ENCODE measurements at regions not wholly inside any gene's neighbourhood (a gene's known extent, or its start where the extent isn't known, plus 50 kb on each side); places are given as distances from the start of the nearest gene placed in this dataset.

DNA sequence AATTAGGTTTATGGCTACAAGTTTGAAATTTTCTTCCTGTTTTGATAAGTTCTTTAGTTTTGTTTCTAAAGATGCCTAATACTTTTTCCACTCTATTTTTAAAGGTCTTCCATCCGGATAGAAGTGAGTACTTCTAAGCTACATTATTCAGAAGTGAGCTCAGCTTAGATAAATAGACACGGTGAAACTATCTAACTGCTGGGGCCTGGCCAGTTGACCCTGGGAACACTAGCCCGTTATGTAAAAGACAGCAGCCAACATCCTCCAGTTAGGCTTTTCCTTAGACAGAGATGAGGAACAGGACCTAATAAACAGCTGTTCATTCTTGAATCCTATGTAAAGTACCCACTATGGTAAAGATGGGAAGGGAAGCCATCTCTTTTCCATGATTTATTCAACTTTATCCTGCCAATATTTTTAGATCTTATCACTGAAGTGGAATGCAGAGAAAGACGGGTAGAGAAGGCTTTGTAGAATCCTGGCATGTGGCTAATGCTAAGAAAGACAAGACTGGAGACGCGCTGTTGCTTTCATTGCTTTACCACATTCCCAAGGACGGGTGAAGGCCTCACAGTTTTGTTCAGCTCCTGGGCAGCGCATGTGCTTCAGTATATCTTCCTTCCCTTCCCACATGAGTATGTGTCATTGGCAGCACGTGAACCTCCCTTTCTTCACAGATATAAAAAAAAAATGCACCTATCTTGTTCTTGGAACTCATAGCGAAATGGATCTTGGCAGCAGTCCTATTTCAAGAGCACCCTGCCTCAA is 340.0 kb upstream of the MEOX2 start:
- no peak for TF ChIP-seq POLR2A (IDR thresholded peaks at IDR 0.05)
- TF ChIP-seq, protein P1, sequence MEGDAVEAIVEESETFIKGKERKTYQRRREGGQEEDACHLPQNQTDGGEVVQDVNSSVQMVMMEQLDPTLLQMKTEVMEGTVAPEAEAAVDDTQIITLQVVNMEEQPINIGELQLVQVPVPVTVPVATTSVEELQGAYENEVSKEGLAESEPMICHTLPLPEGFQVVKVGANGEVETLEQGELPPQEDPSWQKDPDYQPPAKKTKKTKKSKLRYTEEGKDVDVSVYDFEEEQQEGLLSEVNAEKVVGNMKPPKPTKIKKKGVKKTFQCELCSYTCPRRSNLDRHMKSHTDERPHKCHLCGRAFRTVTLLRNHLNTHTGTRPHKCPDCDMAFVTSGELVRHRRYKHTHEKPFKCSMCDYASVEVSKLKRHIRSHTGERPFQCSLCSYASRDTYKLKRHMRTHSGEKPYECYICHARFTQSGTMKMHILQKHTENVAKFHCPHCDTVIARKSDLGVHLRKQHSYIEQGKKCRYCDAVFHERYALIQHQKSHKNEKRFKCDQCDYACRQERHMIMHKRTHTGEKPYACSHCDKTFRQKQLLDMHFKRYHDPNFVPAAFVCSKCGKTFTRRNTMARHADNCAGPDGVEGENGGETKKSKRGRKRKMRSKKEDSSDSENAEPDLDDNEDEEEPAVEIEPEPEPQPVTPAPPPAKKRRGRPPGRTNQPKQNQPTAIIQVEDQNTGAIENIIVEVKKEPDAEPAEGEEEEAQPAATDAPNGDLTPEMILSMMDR (IDR thresholded peaks at IDR 0.05), result no peak
- Histone ChIP-seq H3K36me3 (no peaks in the 10 kb centered on the region), H3K27ac (peak overlapping the region in 11 of 12 donors; percentile 23 to 79 (median 68)), H3K4me3 (no peak overlapping the region), H3K9me3 (no peaks in the 10 kb centered on the region), H3K4me1 (peaks cover 0 to 64% (median 31%) of the 10 kb centered on the region in 12 donors), H3K27me3 (no peaks in the 10 kb centered on the region)
- WGBS, 4 donors, result 45 to 49% (median 48%) methylated on average over 10 of the region's 10 CpGs
- ATAC-seq (peak; percentile 77 to 93 (median 88)), DNase-seq (peak in 4 of 5 donors; percentile 33 to 61 (median 42))
- intact Hi-C loops (cut with DNase I), result no loop called here

DNA sequence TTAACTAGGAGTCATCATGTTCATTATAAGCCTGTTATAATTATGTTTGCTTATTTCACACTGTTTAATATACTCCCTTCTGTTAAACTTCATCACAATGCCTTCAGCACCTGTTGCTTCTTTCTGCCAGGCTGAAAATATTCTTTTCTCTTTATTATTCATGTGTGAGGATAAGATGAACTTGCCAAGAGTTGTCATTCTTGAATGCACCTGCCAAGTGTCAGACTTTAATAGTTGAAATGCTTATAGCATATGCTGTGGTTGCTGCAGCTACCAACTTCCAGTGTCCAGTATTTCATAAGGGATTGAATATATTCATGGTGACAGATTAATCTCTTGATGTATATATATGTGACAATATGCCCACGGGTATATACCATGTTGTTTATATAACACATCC is 339.2 kb upstream of the MEOX2 start:
- Histone ChIP-seq H3K27me3 (no peaks in the 10 kb centered on the region), H3K4me3 (no peak overlapping the region), H3K27ac (peak overlapping the region in 10 of 12 donors; percentile 49 to 79 (median 69)), H3K4me1 (peaks cover 0 to 66% (median 31%) of the 10 kb centered on the region in 12 donors), H3K9me3 (no peaks in the 10 kb centered on the region), H3K36me3 (no peaks in the 10 kb centered on the region)
- DNase-seq (no peak), ATAC-seq (no peak)
- whole genome bisulfite sequencing, 4 donors, result 16 to 49% (median 36%) methylated on average over 1 of the region's 1 CpG
- intact Hi-C loops (cut with DNase I), result no loop called here
- TF ChIP-seq, protein P1 (IDR thresholded peaks at IDR 0.05), result no peak

DNA sequence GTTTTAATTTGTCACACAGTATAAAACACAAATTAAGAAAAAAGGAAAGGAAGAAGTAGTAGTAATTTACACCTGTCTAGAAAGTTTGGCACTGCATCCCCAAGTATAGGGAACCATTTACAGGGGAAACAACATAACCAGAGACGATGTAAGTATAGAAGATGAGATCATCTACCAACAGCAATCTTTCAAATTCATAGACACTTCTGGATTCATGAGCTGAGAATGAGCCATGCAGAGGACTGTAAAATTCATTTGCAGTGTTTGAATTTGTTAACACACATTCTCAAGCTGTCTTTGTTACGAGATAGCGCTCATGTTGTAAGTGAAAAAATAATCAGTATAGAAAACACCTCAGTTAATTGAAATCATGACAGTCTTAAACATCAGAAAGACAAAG is 337.0 kb upstream of the MEOX2 start:
- ATAC-seq (no peak), DNase-seq (no peak)
- 72 to 83% (median 76%) methylated on average over 3 of the region's 3 CpGs for WGBS, 4 donors
- H3K27ac ChIP-seq, result no peak overlapping the region
- intact Hi-C loops (cut with DNase I), result no loop called here
- H3K4me3 ChIP-seq, result no peak overlapping the region
- H3K27me3 ChIP-seq, result no peaks in the 10 kb centered on the region
- TF ChIP-seq POLR2A (IDR thresholded peaks at IDR 0.05), result no peak
- no peaks in the 10 kb centered on the region for H3K9me3 ChIP-seq
- no peaks in the 10 kb centered on the region for H3K36me3 ChIP-seq
- peaks cover 0 to 61% (median 28%) of the 10 kb centered on the region in 12 donors for H3K4me1 ChIP-seq

DNA sequence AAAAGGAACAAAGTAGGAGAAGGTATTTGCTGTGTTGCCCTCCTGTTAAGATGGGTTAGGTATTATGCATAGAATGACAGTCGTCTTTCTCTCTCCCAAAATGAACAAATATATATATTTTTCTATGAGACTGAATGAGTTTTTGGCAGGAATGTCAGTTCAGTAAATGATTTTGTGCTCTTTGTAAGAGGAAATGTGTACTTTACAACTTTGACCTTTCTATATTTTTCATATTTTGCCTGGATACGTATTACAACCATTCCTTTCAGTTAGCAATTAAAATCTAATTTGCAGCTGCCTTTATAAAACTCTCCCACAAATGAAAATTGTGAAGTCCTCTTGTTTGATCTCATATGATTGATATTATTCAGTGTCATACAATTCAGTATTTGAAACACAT is 336.6 kb upstream of the MEOX2 start:
- peaks cover 0 to 56% (median 26%) of the 10 kb centered on the region in 12 donors for H3K4me1 ChIP-seq
- TF ChIP-seq, protein P1 (IDR thresholded peaks at IDR 0.05), result no peak
- no peak for TF ChIP-seq POLR2A (IDR thresholded peaks at IDR 0.05)
- no peak overlapping the region for H3K27ac ChIP-seq
- 72 to 85% (median 77%) methylated on average over 2 of the region's 2 CpGs for WGBS, 4 donors
- no peaks in the 10 kb centered on the region for H3K9me3 ChIP-seq
- DNase-seq, result no peak
- H3K27me3 ChIP-seq, result no peaks in the 10 kb centered on the region
- H3K36me3 ChIP-seq, result no peaks in the 10 kb centered on the region
- ATAC-seq, result no peak
- H3K4me3 ChIP-seq, result no peak overlapping the region
- intact Hi-C loops (cut with DNase I), result no loop called here
